Choroid plexus epithelial cell (primary cell): ENCODE measurements at regions not wholly inside any gene's neighbourhood (a gene's known extent, or its start where the extent isn't known, plus 50 kb on each side); places are given as distances from the start of the nearest gene placed in this dataset.

Experiments
- DNase-seq: peaks from one replicate; pipeline ENCODE4 v3.0.0-alpha.2; 2010; ENCODE audit warnings: low read depth
- H3K4me3 ChIP-seq: 2 replicates; pipeline ENCODE4 v1.5.1; 2011; ENCODE audit warnings: low read depth, mild to moderate bottlenecking, control low read depth, low read length, moderate library complexity
- TF ChIP-seq, protein P1 (sequence below): conservative IDR thresholded peaks from 2 replicates; pipeline ENCODE4 v1.5.1; 2011; ENCODE audit warnings: low read depth, mild to moderate bottlenecking, control low read depth, inconsistent platforms, low read length, moderate library complexity

DNA sequence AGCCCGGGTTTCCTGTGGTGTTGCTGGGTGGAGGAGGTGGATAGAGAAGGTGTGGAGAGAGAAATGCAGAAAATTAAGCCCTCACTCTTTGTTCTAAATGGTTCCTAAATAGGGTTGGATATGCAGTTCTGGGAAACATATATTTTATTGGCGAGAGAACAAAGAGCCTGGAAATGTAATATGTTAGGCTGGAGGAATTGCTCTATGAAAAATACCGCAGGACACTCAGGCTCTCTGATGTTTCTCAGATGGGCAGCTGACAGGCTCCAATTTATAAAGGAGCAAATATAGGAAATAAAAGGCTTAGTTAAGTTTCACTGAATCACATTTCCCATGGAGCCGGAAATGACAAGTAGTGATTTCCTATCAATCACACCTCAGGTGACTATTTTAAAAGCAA lies 428.0 kb downstream of the TMEM135 start:
- DNase-seq = no peak
- TF ChIP-seq, protein P1, sequence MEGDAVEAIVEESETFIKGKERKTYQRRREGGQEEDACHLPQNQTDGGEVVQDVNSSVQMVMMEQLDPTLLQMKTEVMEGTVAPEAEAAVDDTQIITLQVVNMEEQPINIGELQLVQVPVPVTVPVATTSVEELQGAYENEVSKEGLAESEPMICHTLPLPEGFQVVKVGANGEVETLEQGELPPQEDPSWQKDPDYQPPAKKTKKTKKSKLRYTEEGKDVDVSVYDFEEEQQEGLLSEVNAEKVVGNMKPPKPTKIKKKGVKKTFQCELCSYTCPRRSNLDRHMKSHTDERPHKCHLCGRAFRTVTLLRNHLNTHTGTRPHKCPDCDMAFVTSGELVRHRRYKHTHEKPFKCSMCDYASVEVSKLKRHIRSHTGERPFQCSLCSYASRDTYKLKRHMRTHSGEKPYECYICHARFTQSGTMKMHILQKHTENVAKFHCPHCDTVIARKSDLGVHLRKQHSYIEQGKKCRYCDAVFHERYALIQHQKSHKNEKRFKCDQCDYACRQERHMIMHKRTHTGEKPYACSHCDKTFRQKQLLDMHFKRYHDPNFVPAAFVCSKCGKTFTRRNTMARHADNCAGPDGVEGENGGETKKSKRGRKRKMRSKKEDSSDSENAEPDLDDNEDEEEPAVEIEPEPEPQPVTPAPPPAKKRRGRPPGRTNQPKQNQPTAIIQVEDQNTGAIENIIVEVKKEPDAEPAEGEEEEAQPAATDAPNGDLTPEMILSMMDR = no peak
- no peak overlapping the region for H3K4me3 ChIP-seq

DNA sequence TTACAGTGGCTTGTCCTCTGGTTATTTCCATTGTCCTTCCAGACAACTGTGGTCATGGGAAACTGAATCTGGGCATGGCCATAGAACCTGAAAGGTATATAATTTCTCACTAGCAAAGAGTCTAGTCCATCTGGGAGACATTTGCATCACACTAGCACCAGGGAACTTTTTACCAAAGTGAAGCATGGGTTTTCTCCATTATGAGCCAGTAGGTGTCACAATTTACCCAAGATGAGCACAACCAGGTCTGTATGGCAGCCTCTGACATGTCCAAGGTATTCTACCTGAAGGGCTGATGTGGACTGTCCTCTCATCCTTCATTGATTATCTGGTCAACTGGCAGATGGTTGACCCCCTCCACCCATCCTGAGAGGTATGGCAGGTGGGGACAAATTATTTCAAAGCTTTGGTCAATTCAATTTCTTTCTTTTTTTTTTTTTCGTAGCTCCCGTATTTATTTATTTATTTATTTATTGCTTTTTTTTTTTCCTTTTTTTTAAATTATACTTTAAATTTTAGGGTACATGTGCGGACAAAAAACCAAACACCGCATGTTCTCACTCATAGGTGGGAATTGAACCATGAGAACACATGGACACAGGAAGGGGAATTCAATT lies 425.9 kb downstream of the TMEM135 start:
- TF ChIP-seq, protein P1 = peak; percentile 37
- H3K4me3 ChIP-seq = no peak overlapping the region
- DNase-seq = peak; percentile 21

DNA sequence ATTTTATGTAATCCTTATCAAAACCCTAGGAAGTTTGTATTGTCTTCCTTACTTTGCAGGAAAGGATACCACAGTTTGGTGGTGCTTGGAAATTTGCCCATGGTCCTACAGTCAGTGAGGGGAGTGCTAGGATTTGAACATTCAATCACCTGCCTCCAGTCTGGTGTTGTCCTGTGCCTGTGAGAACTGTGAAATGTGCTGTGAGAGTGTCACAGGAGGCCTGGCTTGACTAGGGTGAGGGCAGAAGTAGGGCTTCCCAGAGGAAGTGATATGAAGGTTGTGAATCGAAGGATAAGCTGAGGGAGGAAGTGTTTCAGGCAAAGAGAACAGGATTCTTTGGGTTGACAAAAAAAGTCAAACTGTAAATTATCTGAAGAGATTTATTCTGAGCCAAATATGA lies 424.4 kb downstream of the TMEM135 start:
- TF ChIP-seq, protein P1 = no peak
- DNase-seq = no peak
- H3K4me3 ChIP-seq = no peak overlapping the region

DNA sequence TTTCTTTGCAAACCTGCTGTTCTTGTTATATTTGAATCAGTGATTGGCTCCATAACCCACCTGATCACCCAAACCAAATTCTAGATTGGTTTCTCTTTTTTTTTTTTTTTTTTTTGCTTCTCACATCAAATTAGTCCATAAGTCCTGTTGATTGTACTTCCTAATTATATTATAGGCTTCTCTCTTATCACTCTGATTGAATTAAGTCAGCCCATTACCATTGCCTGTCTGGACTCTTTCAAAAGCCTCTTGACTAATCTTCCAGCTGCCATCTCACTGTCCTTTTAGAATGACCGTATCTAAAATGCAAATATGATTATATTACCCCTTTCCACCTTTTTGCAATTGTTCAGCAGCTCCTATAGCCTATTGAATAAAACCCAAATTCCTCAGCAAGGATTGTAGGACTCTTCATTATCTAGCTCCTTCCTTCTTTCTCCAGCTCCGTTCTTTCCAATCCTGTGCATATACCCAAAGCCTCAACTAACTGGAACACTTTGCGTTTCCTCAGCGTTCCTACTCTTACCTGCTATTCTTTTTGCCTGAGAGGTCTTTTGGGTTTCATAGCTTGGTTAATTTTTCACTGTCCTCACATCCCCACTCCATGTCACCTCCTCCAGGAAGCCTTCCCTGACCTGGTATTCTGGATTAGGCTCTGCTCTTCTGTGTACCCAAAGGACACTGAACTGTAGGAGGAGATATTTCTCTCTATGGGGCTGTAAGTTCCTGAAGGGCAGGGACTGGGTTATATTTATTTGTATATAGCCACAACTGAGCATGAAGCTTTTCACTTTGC lies 423.3 kb downstream of the TMEM135 start:
- DNase-seq = no peak
- TF ChIP-seq, protein P1 = no peak
- H3K4me3 ChIP-seq = no peak overlapping the region

DNA sequence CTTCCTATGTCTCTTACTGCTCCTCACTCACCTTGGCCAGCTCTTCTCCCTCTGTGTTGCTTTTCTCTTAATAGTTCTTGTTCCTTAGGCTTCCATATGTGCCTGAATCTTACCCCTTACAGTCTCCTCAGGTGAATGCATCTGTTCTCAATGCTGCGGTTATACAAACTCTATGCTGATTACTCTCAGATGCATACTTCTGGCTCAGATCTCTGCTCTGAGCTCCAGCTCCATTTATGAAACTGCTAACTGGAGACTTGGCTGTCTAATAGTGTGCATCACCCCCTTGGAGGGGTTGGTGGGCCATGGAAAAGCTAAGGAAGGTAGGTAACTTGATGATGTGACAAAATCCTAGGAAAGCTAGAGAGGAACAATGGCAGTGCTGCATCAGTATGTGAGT lies 422.5 kb downstream of the TMEM135 start:
- TF ChIP-seq, protein P1 = no peak
- no peak for DNase-seq
- no peak overlapping the region for H3K4me3 ChIP-seq

DNA sequence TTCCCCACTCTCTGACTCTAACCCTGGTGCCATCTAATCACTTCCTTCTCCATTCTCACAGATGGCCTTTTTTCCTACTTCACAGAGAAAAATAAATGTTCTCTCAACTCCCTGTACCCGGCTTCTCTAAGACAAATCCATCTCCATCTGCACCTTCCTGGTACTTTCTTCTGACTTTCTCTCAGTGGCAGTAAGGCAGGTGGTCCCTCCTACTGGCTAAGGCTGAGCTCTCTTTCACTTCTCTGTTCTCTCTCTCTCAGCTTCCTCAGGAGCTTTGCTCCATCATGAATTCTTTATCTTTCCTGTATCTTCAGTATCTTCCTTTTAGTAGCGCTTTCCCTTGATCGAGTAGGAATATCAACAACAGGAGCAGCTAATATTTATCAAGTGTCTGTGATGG lies 421.6 kb downstream of the TMEM135 start:
- TF ChIP-seq, protein P1 = no peak
- H3K4me3 ChIP-seq = no peak overlapping the region
- no peak for DNase-seq

DNA sequence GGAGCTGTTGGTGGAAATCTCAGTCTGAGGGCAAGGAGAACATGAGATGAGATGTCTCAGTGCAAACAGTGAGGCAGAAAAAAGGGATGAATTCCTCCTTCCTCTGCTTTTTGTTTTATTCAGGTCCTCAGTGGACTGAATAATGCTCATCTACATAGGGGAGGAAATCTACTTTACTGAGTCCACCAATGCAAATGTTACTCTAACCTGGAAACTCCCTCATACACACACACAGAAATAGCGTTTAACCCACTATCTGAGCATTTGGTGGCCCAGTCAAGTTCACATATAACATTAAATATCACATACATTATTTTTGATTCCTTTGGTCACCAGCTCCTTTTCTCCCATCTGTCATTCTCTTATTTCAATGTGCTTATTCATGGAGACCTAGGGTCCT lies 418.8 kb downstream of the TMEM135 start:
- no peak for DNase-seq
- TF ChIP-seq, protein P1 = no peak
- no peak overlapping the region for H3K4me3 ChIP-seq
